NB4 (cell line): ENCODE measurements at regions not wholly inside any gene's neighbourhood (a gene's known extent, or its start where the extent isn't known, plus 50 kb on each side); places are given as distances from the start of the nearest gene placed in this dataset.

Source experiments
- MYC ChIP-seq: IDR thresholded peaks from 2 replicates; pipeline ENCODE4 v1.6.1; 2011; ENCODE audit warnings: low read depth, low read length
- POLR2A ChIP-seq: IDR thresholded peaks from 2 replicates; pipeline ENCODE4 v1.6.1; 2011; ENCODE audit warnings: mild to moderate bottlenecking; ENCODE audit not compliant: insufficient read length; ENCODE audit errors: extremely low read depth
- TF ChIP-seq, protein P1 (sequence below): IDR thresholded peaks from one replicate; pipeline ENCODE4 v1.5.1; 2012; ENCODE audit warnings: low read depth, low read length
- TF ChIP-seq, protein P2 (sequence below): IDR thresholded peaks from 2 replicates; pipeline ENCODE4 v1.6.1; 2011; ENCODE audit warnings: low read depth, low read length

GRCh38 chr9:87029905-87030304 lies 82.6 kb upstream of the GAS1 start:
- TF ChIP-seq, protein P1, sequence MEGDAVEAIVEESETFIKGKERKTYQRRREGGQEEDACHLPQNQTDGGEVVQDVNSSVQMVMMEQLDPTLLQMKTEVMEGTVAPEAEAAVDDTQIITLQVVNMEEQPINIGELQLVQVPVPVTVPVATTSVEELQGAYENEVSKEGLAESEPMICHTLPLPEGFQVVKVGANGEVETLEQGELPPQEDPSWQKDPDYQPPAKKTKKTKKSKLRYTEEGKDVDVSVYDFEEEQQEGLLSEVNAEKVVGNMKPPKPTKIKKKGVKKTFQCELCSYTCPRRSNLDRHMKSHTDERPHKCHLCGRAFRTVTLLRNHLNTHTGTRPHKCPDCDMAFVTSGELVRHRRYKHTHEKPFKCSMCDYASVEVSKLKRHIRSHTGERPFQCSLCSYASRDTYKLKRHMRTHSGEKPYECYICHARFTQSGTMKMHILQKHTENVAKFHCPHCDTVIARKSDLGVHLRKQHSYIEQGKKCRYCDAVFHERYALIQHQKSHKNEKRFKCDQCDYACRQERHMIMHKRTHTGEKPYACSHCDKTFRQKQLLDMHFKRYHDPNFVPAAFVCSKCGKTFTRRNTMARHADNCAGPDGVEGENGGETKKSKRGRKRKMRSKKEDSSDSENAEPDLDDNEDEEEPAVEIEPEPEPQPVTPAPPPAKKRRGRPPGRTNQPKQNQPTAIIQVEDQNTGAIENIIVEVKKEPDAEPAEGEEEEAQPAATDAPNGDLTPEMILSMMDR = no peak
- TF ChIP-seq, protein P2, sequence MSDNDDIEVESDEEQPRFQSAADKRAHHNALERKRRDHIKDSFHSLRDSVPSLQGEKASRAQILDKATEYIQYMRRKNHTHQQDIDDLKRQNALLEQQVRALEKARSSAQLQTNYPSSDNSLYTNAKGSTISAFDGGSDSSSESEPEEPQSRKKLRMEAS = no peak
- TF ChIP-seq POLR2A = no peak
- no peak for TF ChIP-seq MYC
